IMR-90 (cell line): ENCODE measurements at regions not wholly inside any gene's neighbourhood (a gene's known extent, or its start where the extent isn't known, plus 50 kb on each side); places are given as distances from the start of the nearest gene placed in this dataset.

Experiments used
- ATAC-seq: fragments of 200-7000 bp; cut with Tn5 transposase; 2 replicates; pipeline ENCODE4 v1.9.1; 2020; ENCODE audit warnings: low read depth, mild to moderate bottlenecking, moderate library complexity
- BruUV-seq: library from RNA; stranded (reverse); fragments of 400-500 nt; replicated peaks from 2 replicates; lab custom pipeline; 2021; lab: Mats Ljungman, UMichigan
- CTCF ChIA-PET: fragments of 300-600 bp; formaldehyde crosslinking; extraction: SDS; loops from one replicate; lab custom pipeline; 2021; ENCODE audit warnings: antibody characterized with exemption; lab: Yijun Ruan, JAX
- POLR2A ChIA-PET: fragments of 300-600 bp; sonication (Branson Sonifier 250); formaldehyde crosslinking; loops from one replicate; lab custom pipeline; 2022; ENCODE audit warnings: antibody characterized with exemption; ENCODE audit not compliant: unreplicated experiment; lab: Charles Lee
- DNase-seq: peaks from one replicate; pipeline ENCODE4 v3.0.0; 2013
- H2AFZ ChIP-seq: replicated peaks from 2 replicates; pipeline ENCODE3; 2013; ENCODE audit warnings: low read length, mild to moderate bottlenecking; ENCODE audit not compliant: poor library complexity
- H2AK5ac ChIP-seq: 2 replicates; pipeline ENCODE4 v1.6.1; 2013; ENCODE audit warnings: low read depth, low read length, inconsistent platforms
- H2AK9ac ChIP-seq: replicated peaks from 2 replicates; pipeline ENCODE3; 2013; ENCODE audit warnings: mild to moderate bottlenecking, low read depth, low read length, moderate library complexity; ENCODE audit not compliant: poor library complexity
- H2BK120ac ChIP-seq: 2 replicates; pipeline ENCODE4 v1.6.1; 2013; ENCODE audit warnings: low read depth, low read length, inconsistent platforms
- H2BK15ac ChIP-seq: 3 replicates; pipeline ENCODE4 v1.6.1; 2013; ENCODE audit warnings: low read depth, low read length, inconsistent platforms
- H2BK20ac ChIP-seq: 2 replicates; pipeline ENCODE4 v1.6.1; 2013; ENCODE audit warnings: low read depth, mild to moderate bottlenecking, inconsistent platforms, low read length, moderate library complexity
- H2BK5ac ChIP-seq: 2 replicates; pipeline ENCODE4 v1.6.1; 2013; ENCODE audit warnings: mild to moderate bottlenecking, low read depth, low read length, inconsistent platforms; ENCODE audit not compliant: poor library complexity, severe bottlenecking
- H3K14ac ChIP-seq: replicated peaks from 2 replicates; pipeline ENCODE4 v1.6.1; 2013; ENCODE audit warnings: low read depth, low read length, inconsistent platforms
- H3K18ac ChIP-seq: 2 replicates; pipeline ENCODE4 v1.6.1; 2013; ENCODE audit warnings: low read depth, low read length, control low read depth
- H3K23ac ChIP-seq: 2 replicates; pipeline ENCODE4 v1.6.1; 2013; ENCODE audit warnings: low read depth, low read length, inconsistent platforms
- H3K27ac ChIP-seq: 2 replicates; pipeline ENCODE4 v1.5.1; 2013; ENCODE audit warnings: mild to moderate bottlenecking, control low read depth, low read length; ENCODE audit not compliant: insufficient read depth
- H3K27me3 ChIP-seq: 2 replicates; pipeline ENCODE4 v1.6.1; 2013; ENCODE audit warnings: low read length; ENCODE audit not compliant: control insufficient read depth, insufficient read depth
- H3K36me3 ChIP-seq: 2 replicates; pipeline ENCODE4 v1.6.1; 2013; ENCODE audit warnings: low read length, mixed read lengths; ENCODE audit not compliant: control insufficient read depth, insufficient read depth
- H3K4ac ChIP-seq: 2 replicates; pipeline ENCODE4 v1.6.1; 2013; ENCODE audit warnings: low read depth, low read length, inconsistent platforms
- H3K4me1 ChIP-seq: 2 replicates; pipeline ENCODE4 v1.6.1; 2013; ENCODE audit warnings: low read length, mixed read lengths; ENCODE audit not compliant: control insufficient read depth, insufficient read depth
- H3K4me2 ChIP-seq: 2 replicates; pipeline ENCODE4 v1.6.1; 2013; ENCODE audit warnings: low read depth, mild to moderate bottlenecking, control low read depth, low read length, moderate library complexity
- H3K4me3 ChIP-seq: 2 replicates; pipeline ENCODE4 v1.5.1; 2013; ENCODE audit warnings: low read depth, mild to moderate bottlenecking, control low read depth, low read length, moderate library complexity; ENCODE audit not compliant: insufficient read depth
- H3K56ac ChIP-seq: 2 replicates; pipeline ENCODE4 v1.6.1; 2013; ENCODE audit warnings: low read length, inconsistent platforms; ENCODE audit not compliant: insufficient read depth; ENCODE audit errors: extremely low read depth
- H3K79me1 ChIP-seq, 2 experiments: 2 replicates each; pipeline ENCODE4 v1.6.1; 2013; ENCODE audit warnings: low read length in 2 of 2, inconsistent platforms in 1 of 2, low read depth in 1 of 2
- H3K9ac ChIP-seq: 2 replicates; pipeline ENCODE4 v1.6.1; 2013; ENCODE audit warnings: low read depth, low read length, control low read depth
- H3K9me1 ChIP-seq: 2 replicates; pipeline ENCODE4 v1.6.1; 2013; ENCODE audit warnings: low read length, inconsistent platforms; ENCODE audit not compliant: insufficient read depth
- H3K9me3 ChIP-seq: 2 replicates; pipeline ENCODE4 v1.6.1; 2013; ENCODE audit warnings: low read length; ENCODE audit not compliant: control insufficient read depth, insufficient read depth
- H4K20me1 ChIP-seq: 2 replicates; pipeline ENCODE4 v1.6.1; 2013; ENCODE audit warnings: low read length, inconsistent platforms; ENCODE audit not compliant: insufficient read depth
- H4K5ac ChIP-seq: 2 replicates; pipeline ENCODE4 v1.6.1; 2013; ENCODE audit warnings: mild to moderate bottlenecking, low read depth, low read length, control low read depth
- H4K8ac ChIP-seq, 2 experiments: 2 replicates each; pipeline ENCODE4 v1.6.1; 2013; ENCODE audit warnings: low read depth in 2 of 2, low read length in 2 of 2, control low read depth in 1 of 2, inconsistent platforms in 1 of 2
- H4K91ac ChIP-seq: 2 replicates; pipeline ENCODE4 v1.6.1; 2013; ENCODE audit warnings: low read depth, low read length, inconsistent platforms; ENCODE audit not compliant: insufficient read depth
- BHLHE40 ChIP-seq: fragments of 150-350 bp; IDR thresholded peaks from 2 replicates; pipeline ENCODE4 v1.6.1; 2016; ENCODE audit warnings: mild to moderate bottlenecking, low read depth, low read length
- MAZ ChIP-seq: IDR thresholded peaks from 2 replicates; pipeline ENCODE4 v1.6.1; 2012; ENCODE audit warnings: low read depth, mild to moderate bottlenecking, low read length, improper control_type of control experiment, moderate library complexity, borderline replicate concordance
- MXI1 ChIP-seq: IDR thresholded peaks from 2 replicates; pipeline ENCODE4 v1.6.1; 2012; ENCODE audit warnings: low read depth, mild to moderate bottlenecking, low read length, moderate library complexity, borderline replicate concordance
- RFX5 ChIP-seq: IDR thresholded peaks from 2 replicates; pipeline ENCODE4 v1.8.0; 2012; ENCODE audit warnings: low read depth, mild to moderate bottlenecking, low read length, moderate library complexity
- WGBS, 2 experiments: methylation state at CpG; one replicate each; pipeline versions ENCODE4 v1.1.5 to v1.1.7; 2013; ENCODE audit warnings: missing lambda C conversion rate in 2 of 2; ENCODE audit not compliant: insufficient read length in 1 of 2; ENCODE audit errors: extremely low coverage in 2 of 2; 5-methylcytosine and 5-hydroxymethylcytosine counted together
- dilution Hi-C: fragments of 300-500 bp; cut with HindIII; formaldehyde crosslinking; loops from one replicate; pipeline ENCODE4 v1.14.3; 2018; ENCODE audit warnings: low sequenced_read_pairs; ENCODE audit not compliant: unreplicated experiment
- in situ Hi-C: fragments of 300-500 bp; cut with MboI; formaldehyde crosslinking; loops from 3 replicates; pipeline ENCODE4 v1.14.3; 2019; ENCODE audit warnings: low sequenced_read_pairs, inconsistent platforms, mixed read lengths
- intact Hi-C: fragments of 100-400 bp; cut with micrococcal nuclease; formaldehyde crosslinking; loops from 2 replicates; pipeline ENCODE4 v1.10.0; 2022
- TF ChIP-seq, protein P1 (sequence below): conservative IDR thresholded peaks from 2 replicates; pipeline ENCODE4 v1.5.1; 2012; ENCODE audit warnings: mild to moderate bottlenecking, low read depth, low read length, improper control_type of control experiment

DNA sequence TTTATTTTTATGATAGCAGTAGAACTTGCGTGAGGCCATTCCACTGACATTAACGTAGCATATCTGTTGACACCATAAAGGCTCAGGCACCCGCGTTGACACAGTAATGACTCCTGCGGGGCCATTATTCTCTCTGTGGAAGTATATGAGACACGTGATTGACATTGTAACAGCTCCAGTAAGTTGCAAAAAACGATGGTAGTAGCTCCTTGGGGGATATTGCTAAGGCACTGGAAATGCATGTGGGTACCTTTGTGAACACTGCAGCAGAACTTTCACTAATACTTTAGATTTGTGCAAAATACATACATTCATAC is 918.8 kb upstream of the CDH8 start:
- no peak for TF ChIP-seq MAZ
- TF ChIP-seq BHLHE40 = no peak
- no peak for TF ChIP-seq RFX5
- TF ChIP-seq, protein P1, sequence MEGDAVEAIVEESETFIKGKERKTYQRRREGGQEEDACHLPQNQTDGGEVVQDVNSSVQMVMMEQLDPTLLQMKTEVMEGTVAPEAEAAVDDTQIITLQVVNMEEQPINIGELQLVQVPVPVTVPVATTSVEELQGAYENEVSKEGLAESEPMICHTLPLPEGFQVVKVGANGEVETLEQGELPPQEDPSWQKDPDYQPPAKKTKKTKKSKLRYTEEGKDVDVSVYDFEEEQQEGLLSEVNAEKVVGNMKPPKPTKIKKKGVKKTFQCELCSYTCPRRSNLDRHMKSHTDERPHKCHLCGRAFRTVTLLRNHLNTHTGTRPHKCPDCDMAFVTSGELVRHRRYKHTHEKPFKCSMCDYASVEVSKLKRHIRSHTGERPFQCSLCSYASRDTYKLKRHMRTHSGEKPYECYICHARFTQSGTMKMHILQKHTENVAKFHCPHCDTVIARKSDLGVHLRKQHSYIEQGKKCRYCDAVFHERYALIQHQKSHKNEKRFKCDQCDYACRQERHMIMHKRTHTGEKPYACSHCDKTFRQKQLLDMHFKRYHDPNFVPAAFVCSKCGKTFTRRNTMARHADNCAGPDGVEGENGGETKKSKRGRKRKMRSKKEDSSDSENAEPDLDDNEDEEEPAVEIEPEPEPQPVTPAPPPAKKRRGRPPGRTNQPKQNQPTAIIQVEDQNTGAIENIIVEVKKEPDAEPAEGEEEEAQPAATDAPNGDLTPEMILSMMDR = no peak
- TF ChIP-seq MXI1 = no peak
- no CpG with 5 or more reads among the region's 7 CpGs for WGBS, 2 experiments

More for the DNA sequence above, 918.8 kb upstream of the CDH8 start:
- no peaks in the 10 kb centered on the region for H3K27me3 ChIP-seq
- H4K5ac ChIP-seq = no peak overlapping the region
- H3K9me3 ChIP-seq = peaks cover 7% of the 10 kb centered on the region
- no peak for ATAC-seq
- no peak overlapping the region for H2BK120ac ChIP-seq
- no peaks in the 10 kb centered on the region for H4K20me1 ChIP-seq
- no peak overlapping the region for H2AK9ac ChIP-seq
- no peak overlapping the region for H4K8ac ChIP-seq
- no peaks in the 10 kb centered on the region for H3K4me1 ChIP-seq
- H4K91ac ChIP-seq = no peak overlapping the region
- no peak overlapping the region for H3K4me2 ChIP-seq
- in situ Hi-C loops = no loop called here
- H3K4ac ChIP-seq = no peak overlapping the region
- no peak overlapping the region for H2BK20ac ChIP-seq
- H2BK5ac ChIP-seq = no peak overlapping the region
- no peak overlapping the region for H3K9ac ChIP-seq
- no peak overlapping the region for H3K18ac ChIP-seq
- BruUV-seq = no TSS peak
- dilution Hi-C loops = no loop called here
- ChIA-PET POLR2A (no interaction called here), CTCF (no interaction called here)
- no peak overlapping the region for H3K56ac ChIP-seq
- H3K14ac ChIP-seq = no peak overlapping the region
- intact Hi-C loops = no loop called here
- H3K23ac ChIP-seq = no peak overlapping the region
- H2BK15ac ChIP-seq = no peak overlapping the region
- no peak overlapping the region for H3K4me3 ChIP-seq
- no peak overlapping the region for H2AFZ ChIP-seq
- H3K27ac ChIP-seq = no peak overlapping the region
- no peaks in the 10 kb centered on the region for H3K36me3 ChIP-seq
- no peak for DNase-seq
- H3K9me1 ChIP-seq = no peaks in the 10 kb centered on the region
- no peaks in the 10 kb centered on the region for H3K79me1 ChIP-seq
- no peak overlapping the region for H2AK5ac ChIP-seq
